B cell (primary cell): ENCODE measurements at regions not wholly inside any gene's neighbourhood (a gene's known extent, or its start where the extent isn't known, plus 50 kb on each side); places are given as distances from the start of the nearest gene placed in this dataset. TPM values are rescaled to one million over a fixed set of nuclear protein-coding genes. Genes with fewer than 3 reads are reported as not detected.

Experiments
- ATAC-seq: fragments of 200-7000 bp; cut with Tn5 transposase; one replicate; pipeline ENCODE4 v1.10.0; 2021; ENCODE audit warnings: low read depth, mild to moderate bottlenecking, moderate number of reproducible peaks, moderate library complexity
- CTCF ChIA-PET: fragments of 350-600 bp; sonication (Branson Sonifier 250); formaldehyde crosslinking; loops from one replicate; lab custom pipeline; 2021; ENCODE audit warnings: antibody characterized with exemption, inconsistent platforms; lab: Charles Lee
- POLR2A ChIA-PET: fragments of 350-600 bp; sonication (Branson Sonifier 250); formaldehyde crosslinking; loops from one replicate; lab custom pipeline; 2021; ENCODE audit warnings: antibody characterized with exemption; lab: Charles Lee
- DNase-seq: peaks from one replicate; pipeline ENCODE4 v3.0.0; 2013
- H2AFZ ChIP-seq: 2 replicates; pipeline ENCODE4 v1.6.1; 2012; ENCODE audit warnings: mild to moderate bottlenecking, low read depth, low read length; ENCODE audit not compliant: insufficient read depth, poor library complexity, severe bottlenecking
- H3K27ac ChIP-seq, 2 donors: 1 replicate in 1 of 2; 2 replicates in 1 of 2; pipeline ENCODE4 v1.5.1; 2012 to 2013; ENCODE audit warnings: low read length in 2 of 2, mild to moderate bottlenecking in 2 of 2, moderate library complexity in 1 of 2
- H3K27me3 ChIP-seq, 4 experiments: fragments of 200-600 bp in 1 of 4; sonication (generic) in 1 of 4; replicated peaks in 1 of 4; 1 replicate in 2 of 4; 2 replicates in 2 of 4; pipeline versions ENCODE4 v1.6.1 to v1.7.0; 2013 to 2016; ENCODE audit warnings: low read length in 3 of 4, mild to moderate bottlenecking in 2 of 4, mixed read lengths in 1 of 4, moderate library complexity in 1 of 4; ENCODE audit not compliant: insufficient read depth in 4 of 4, control insufficient read depth in 3 of 4; ENCODE audit errors: control extremely low read depth in 1 of 4
- H3K36me3 ChIP-seq, 2 experiments: replicated peaks in 1 of 2; 1 replicate in 1 of 2; 2 replicates in 1 of 2; pipeline versions ENCODE4 v1.6.1 to v1.7.1; 2013; ENCODE audit warnings: low read length in 1 of 2; ENCODE audit not compliant: insufficient read depth in 2 of 2, control insufficient read depth in 1 of 2; ENCODE audit errors: control extremely low read depth in 1 of 2, extremely low read depth in 1 of 2
- H3K4me1 ChIP-seq, 2 donors: fragments of 200-600 bp in 1 of 2; sonication (generic) in 1 of 2; 1 replicate in 1 of 2; 2 replicates in 1 of 2; pipeline versions ENCODE4 v1.5.1 to v1.6.1; 2013 to 2017; ENCODE audit warnings: low read length in 2 of 2; ENCODE audit not compliant: control insufficient read depth in 2 of 2, insufficient read depth in 2 of 2
- H3K4me2 ChIP-seq: replicated peaks from 2 replicates; pipeline ENCODE3; 2012; ENCODE audit warnings: mild to moderate bottlenecking, low read depth, low read length; ENCODE audit not compliant: poor library complexity, severe bottlenecking
- H3K4me3 ChIP-seq, 5 experiments: fragments of 200-600 bp in 1 of 5; sonication (generic) in 1 of 5; 1 replicate in 3 of 5; 2 replicates in 2 of 5; pipeline versions ENCODE4 v1.5.1 to v1.7.0; 2011 to 2016; ENCODE audit warnings: low read length in 4 of 5, mild to moderate bottlenecking in 4 of 5, low read depth in 2 of 5, control low read depth in 1 of 5, moderate library complexity in 1 of 5; ENCODE audit not compliant: insufficient read depth in 1 of 5; ENCODE audit errors: control extremely low read depth in 1 of 5, extremely low read depth in 1 of 5
- H3K79me2 ChIP-seq: fragments of 200-600 bp; sonication (generic); one replicate; pipeline ENCODE4 v1.6.0; 2016; ENCODE audit warnings: low read length; ENCODE audit not compliant: control insufficient read depth, insufficient read depth
- H3K9ac ChIP-seq: fragments of 200-600 bp; sonication (generic); 2 replicates; pipeline ENCODE4 v1.6.1; 2017; ENCODE audit warnings: mild to moderate bottlenecking, low read length, moderate library complexity
- H3K9me3 ChIP-seq, 3 donors: one replicate each; pipeline versions ENCODE4 v1.6.1 to v1.7.1; 2013; ENCODE audit warnings: low read length in 2 of 3; ENCODE audit not compliant: control insufficient read depth in 2 of 3, insufficient read depth in 1 of 3; ENCODE audit errors: control extremely low read depth in 1 of 3
- H4K20me1 ChIP-seq: 2 replicates; pipeline ENCODE4 v1.6.0; 2012; ENCODE audit warnings: mild to moderate bottlenecking, low read length; ENCODE audit not compliant: insufficient read depth, control insufficient read depth, poor library complexity, severe bottlenecking
- H3K27ac Mint-ChIP-seq: one replicate; pipeline ENCODE4 v1.8.0; 2021; ENCODE audit warnings: mixed read lengths
- H3K27me3 Mint-ChIP-seq: one replicate; pipeline ENCODE4 v1.8.0; 2021; ENCODE audit warnings: mixed read lengths
- H3K4me1 Mint-ChIP-seq: one replicate; pipeline ENCODE4 v1.8.0; 2021; ENCODE audit warnings: mixed read lengths
- H3K4me3 Mint-ChIP-seq: one replicate; pipeline ENCODE4 v1.8.0; 2021; ENCODE audit warnings: mixed read lengths
- H3K9me3 Mint-ChIP-seq: one replicate; pipeline ENCODE4 v1.8.0; 2022; ENCODE audit warnings: mixed read lengths; ENCODE audit not compliant: insufficient read depth
- EZH2 ChIP-seq: IDR thresholded peaks from 2 replicates; pipeline ENCODE4 v1.6.1; 2012; ENCODE audit warnings: borderline replicate concordance, low read depth, mild to moderate bottlenecking, moderate library complexity, low read length; ENCODE audit not compliant: insufficient read depth, poor library complexity, severe bottlenecking
- WGBS: methylation state at CpG from one replicate; pipeline ENCODE4 v1.1.5; 2013; ENCODE audit warnings: missing lambda C conversion rate; ENCODE audit not compliant: insufficient coverage; 5-methylcytosine and 5-hydroxymethylcytosine counted together
- intact Hi-C: fragments of 100-400 bp; cut with micrococcal nuclease; formaldehyde crosslinking; loops from one replicate; pipeline ENCODE4 v1.10.0; 2022
- small RNA-seq: library from RNA; depleted of rRNA; stranded (forward); fragments of <200 nt; gene quantifications from one replicate; pipeline ENCODE3, GENCODE V24; 2012; ENCODE audit warnings: low replicate concordance, low read depth; ENCODE audit not compliant: insufficient read length
- TF ChIP-seq, protein P1 (sequence below): fragments of 200-600 bp; IDR thresholded peaks from one replicate; pipeline ENCODE4 v1.8.0; 2022; ENCODE audit warnings: antibody characterized with exemption, mild to moderate bottlenecking

DNA sequence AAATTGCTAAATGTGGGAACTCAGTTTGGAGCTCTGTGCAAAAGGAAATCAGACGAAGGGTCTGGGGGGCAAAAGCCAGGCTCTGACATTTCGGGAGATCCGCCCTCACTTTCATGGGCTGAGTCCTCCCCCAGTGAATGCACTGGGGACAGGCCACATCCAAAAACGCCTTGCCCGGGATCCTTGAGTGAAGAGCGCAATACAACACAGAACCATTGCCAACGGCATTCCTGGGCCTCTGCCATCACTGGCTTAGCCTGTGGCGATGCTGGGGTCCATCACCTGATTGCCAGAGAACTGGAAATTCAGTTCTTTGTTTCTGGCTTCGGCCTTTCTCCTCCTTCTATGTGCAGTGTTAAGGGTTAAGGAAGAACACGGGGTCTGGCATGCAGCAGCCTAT lies 297.9 kb downstream of the SHANK2 start:
- Mint-ChIP-seq H3K4me1 (no peaks in the 10 kb centered on the region), H3K4me3 (no peak overlapping the region), H3K9me3 (peaks cover 7% of the 10 kb centered on the region), H3K27me3 (peaks cover 8% of the 10 kb centered on the region), H3K27ac (no peak overlapping the region)
- Histone ChIP-seq H2AFZ (no peak overlapping the region), H3K9me3 (peaks cover 0 to 21% (median 0%) of the 10 kb centered on the region in 3 donors), H4K20me1 (no peaks in the 10 kb centered on the region), H3K4me1 (no peaks in the 10 kb centered on the region), H3K9ac (no peak overlapping the region), H3K36me3 (no peaks in the 10 kb centered on the region), H3K4me3 (no peak overlapping the region), H3K79me2 (no peaks in the 10 kb centered on the region), H3K27ac (no peak overlapping the region), H3K4me2 (no peak overlapping the region), H3K27me3 (no peaks in the 10 kb centered on the region)
- DNase-seq: no peak
- intact Hi-C loops: no loop called here
- TF ChIP-seq, protein P1, sequence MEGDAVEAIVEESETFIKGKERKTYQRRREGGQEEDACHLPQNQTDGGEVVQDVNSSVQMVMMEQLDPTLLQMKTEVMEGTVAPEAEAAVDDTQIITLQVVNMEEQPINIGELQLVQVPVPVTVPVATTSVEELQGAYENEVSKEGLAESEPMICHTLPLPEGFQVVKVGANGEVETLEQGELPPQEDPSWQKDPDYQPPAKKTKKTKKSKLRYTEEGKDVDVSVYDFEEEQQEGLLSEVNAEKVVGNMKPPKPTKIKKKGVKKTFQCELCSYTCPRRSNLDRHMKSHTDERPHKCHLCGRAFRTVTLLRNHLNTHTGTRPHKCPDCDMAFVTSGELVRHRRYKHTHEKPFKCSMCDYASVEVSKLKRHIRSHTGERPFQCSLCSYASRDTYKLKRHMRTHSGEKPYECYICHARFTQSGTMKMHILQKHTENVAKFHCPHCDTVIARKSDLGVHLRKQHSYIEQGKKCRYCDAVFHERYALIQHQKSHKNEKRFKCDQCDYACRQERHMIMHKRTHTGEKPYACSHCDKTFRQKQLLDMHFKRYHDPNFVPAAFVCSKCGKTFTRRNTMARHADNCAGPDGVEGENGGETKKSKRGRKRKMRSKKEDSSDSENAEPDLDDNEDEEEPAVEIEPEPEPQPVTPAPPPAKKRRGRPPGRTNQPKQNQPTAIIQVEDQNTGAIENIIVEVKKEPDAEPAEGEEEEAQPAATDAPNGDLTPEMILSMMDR: no peak
- no peak for TF ChIP-seq EZH2
- 94% methylated on average over 10 of the region's 10 CpGs for WGBS
- ChIA-PET POLR2A (no interaction called here), CTCF (no interaction called here)
- no peak for ATAC-seq

Small RNA genes in the stretch of these regions (small RNA-seq; reads per million reads assigned to genes)
- gene MIR3664 (not detected), gene RF00019 (not detected)
